ENCODE measurements at regions not wholly inside any gene's neighbourhood (a gene's known extent, or its start where the extent isn't known, plus 50 kb on each side); places are given as distances from the start of the nearest gene placed in this dataset.

GRCh38 chr7:110604206-110604605 lies 486.7 kb upstream of the LRRN3 start (continued):
- no peak for TF ChIP-seq WRNIP1 (IDR thresholded peaks at IDR 0.05; ENCODE audit: borderline replicate concordance, low read depth, low read length)
- TF ChIP-seq IRF3 (IDR thresholded peaks at IDR 0.05), result no peak
- TF ChIP-seq PAX8 (IDR thresholded peaks at IDR 0.05), result no peak
- no peak for TF ChIP-seq TCF3 (IDR thresholded peaks at IDR 0.05; ENCODE audit: borderline replicate concordance, insufficient read depth, low read depth, low read length)
- TF ChIP-seq MEF2A (IDR thresholded peaks at IDR 0.05; ENCODE audit: insufficient read depth, low read depth, low read length), result no peak
- no peak for TF ChIP-seq MEF2B (IDR thresholded peaks at IDR 0.05; ENCODE audit: partially characterized antibody, poor library complexity, severe bottlenecking)

- no peak overlapping the region for H3K4me2 ChIP-seq (ENCODE audit: control insufficient read depth, insufficient read depth)
- BruUV-seq (replicated peaks), result no TSS peak
- SMC1A ChIA-PET (ENCODE audit: uncharacterized antibody, unreplicated experiment), result no interaction called here
- H3K79me2 ChIP-seq (ENCODE audit: control insufficient read depth, insufficient read depth, low read length), result no peaks in the 10 kb centered on the region
- in situ Hi-C loops (cut with MboI) (no loop called here), intact Hi-C loops (cut with micrococcal nuclease; ENCODE audit: unreplicated experiment) (no loop called here)
- POLR2A ChIA-PET, result no interaction called here
- no peaks in the 10 kb centered on the region for H3K4me1 ChIP-seq (ENCODE audit: control insufficient read depth, insufficient read depth, low read length)
- no peak for DNase-seq (ENCODE audit: low read depth, low spot score)
- H3K9me3 ChIP-seq (replicated peaks; ENCODE audit: control insufficient read depth, insufficient read depth, low read length), result no peaks in the 10 kb centered on the region
- H3K4me3 ChIP-seq, result no peak overlapping the region
- no peak overlapping the region for H3K9ac ChIP-seq (ENCODE audit: control insufficient read depth, insufficient read depth, low read length)
- H3K27ac ChIP-seq (ENCODE audit: control insufficient read depth, insufficient read depth), result no peak overlapping the region
- ATAC-seq, result no peak
- no peak overlapping the region for H2AFZ ChIP-seq (ENCODE audit: control insufficient read depth, low read depth, low read length)
- CTCF ChIA-PET, result interaction anchor here (0.6 to 1.0 kb wide), 3 partner anchors 12 to 1249 kb away, joined by 3 to 4 read pairs (median 3); no protein-coding TSS in a partner anchor
- H3K27me3 ChIP-seq (replicated peaks in 1 of 2; ENCODE audit: control insufficient read depth in 2 of 2, insufficient read depth in 2 of 2, low read length in 1 of 2), result no peaks in the 10 kb centered on the region; a peak in 1 of 4 replicates
- H3K36me3 ChIP-seq (ENCODE audit: control insufficient read depth in 2 of 2, insufficient read depth in 2 of 2, low read length in 1 of 2), result no peaks in the 10 kb centered on the region
- H4K20me1 ChIP-seq (ENCODE audit: control insufficient read depth, insufficient read depth), result no peaks in the 10 kb centered on the region
- RAD21 ChIA-PET (ENCODE audit: unreplicated experiment), result no interaction called here
- FAIRE-seq, result no peak
- TF ChIP-seq RELB (IDR thresholded peaks at IDR 0.05; ENCODE audit: low read depth) (no peak), SUZ12 (IDR thresholded peaks at IDR 0.05; ENCODE audit: unreplicated experiment) (no peak), PBX3 (IDR thresholded peaks at IDR 0.05; ENCODE audit: insufficient replicate concordance, low read depth, low read length) (no peak), ZNF622 (IDR thresholded peaks at IDR 0.05) (no peak), ZNF592 (IDR thresholded peaks at IDR 0.05) (no peak), NBN (IDR thresholded peaks at IDR 0.05) (no peak), SREBF1 (IDR thresholded peaks at IDR 0.05; ENCODE audit: low read length) (no peak), EGR1 (IDR thresholded peaks at IDR 0.05; ENCODE audit: borderline replicate concordance in 1 of 2, low read depth in 2 of 2, low read length in 2 of 2) (no peak), TARDBP (IDR thresholded peaks at IDR 0.05; ENCODE audit: borderline replicate concordance) (no peak), CBFB (IDR thresholded peaks at IDR 0.05; ENCODE audit: low read depth) (no peak), SMARCA5 (IDR thresholded peaks at IDR 0.05) (no peak), NR2C1 (IDR thresholded peaks at IDR 0.05) (no peak)
These were observed 486.0 kb upstream of the LRRN3 start for GRCh38 chr7:110604885-110605284.
